GM12872 (cell line): ENCODE measurements at regions not wholly inside any gene's neighbourhood (a gene's known extent, or its start where the extent isn't known, plus 50 kb on each side); places are given as distances from the start of the nearest gene placed in this dataset.

ENCODE experiments used
- TF ChIP-seq, protein P1 (sequence below): IDR thresholded peaks from 3 replicates; pipeline ENCODE4 v1.5.1; 2011; ENCODE audit warnings: low read depth, mild to moderate bottlenecking, low read length, moderate library complexity; ENCODE audit not compliant: insufficient read depth

DNA sequence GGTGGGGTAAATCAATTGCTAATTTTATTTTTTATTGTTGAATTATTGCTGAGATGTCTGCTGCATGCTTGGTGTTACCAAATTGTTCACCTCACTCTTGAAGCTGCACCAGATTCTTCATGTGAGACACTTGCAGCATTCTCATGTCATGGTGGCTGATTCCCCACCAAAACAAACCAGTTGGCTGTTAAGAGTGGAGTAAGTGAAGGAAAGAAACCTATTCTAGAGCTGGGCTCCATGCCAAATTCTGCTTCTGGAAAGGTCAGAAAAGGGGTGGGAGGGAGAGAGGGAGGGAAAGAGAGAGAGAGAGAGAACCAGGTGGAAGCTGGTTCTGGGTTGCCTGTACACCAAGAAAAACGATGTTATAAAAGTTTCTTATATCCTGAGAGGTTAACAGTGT lies 317.5 kb upstream of the THRB start:
- TF ChIP-seq, protein P1, sequence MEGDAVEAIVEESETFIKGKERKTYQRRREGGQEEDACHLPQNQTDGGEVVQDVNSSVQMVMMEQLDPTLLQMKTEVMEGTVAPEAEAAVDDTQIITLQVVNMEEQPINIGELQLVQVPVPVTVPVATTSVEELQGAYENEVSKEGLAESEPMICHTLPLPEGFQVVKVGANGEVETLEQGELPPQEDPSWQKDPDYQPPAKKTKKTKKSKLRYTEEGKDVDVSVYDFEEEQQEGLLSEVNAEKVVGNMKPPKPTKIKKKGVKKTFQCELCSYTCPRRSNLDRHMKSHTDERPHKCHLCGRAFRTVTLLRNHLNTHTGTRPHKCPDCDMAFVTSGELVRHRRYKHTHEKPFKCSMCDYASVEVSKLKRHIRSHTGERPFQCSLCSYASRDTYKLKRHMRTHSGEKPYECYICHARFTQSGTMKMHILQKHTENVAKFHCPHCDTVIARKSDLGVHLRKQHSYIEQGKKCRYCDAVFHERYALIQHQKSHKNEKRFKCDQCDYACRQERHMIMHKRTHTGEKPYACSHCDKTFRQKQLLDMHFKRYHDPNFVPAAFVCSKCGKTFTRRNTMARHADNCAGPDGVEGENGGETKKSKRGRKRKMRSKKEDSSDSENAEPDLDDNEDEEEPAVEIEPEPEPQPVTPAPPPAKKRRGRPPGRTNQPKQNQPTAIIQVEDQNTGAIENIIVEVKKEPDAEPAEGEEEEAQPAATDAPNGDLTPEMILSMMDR = no peak

DNA sequence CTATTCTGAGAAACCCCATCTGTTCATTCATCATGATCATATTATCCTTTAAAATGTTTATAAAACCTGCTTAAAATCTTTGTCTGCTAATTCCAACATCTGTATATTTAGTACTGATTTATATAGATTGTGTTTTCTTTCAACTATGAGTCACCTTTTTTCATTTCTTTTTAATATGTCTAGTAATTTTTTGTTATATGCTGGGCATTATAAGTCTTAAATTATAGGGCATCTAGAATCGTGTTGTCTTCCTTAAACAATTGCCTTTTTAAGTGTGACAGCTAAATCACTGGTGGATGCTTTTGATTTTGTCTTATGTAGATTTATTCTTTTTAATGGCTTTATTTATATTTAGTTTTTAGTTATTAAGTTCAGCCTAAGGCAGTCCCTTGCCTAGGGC lies 323.4 kb upstream of the THRB start:
- TF ChIP-seq, protein P1 = no peak

DNA sequence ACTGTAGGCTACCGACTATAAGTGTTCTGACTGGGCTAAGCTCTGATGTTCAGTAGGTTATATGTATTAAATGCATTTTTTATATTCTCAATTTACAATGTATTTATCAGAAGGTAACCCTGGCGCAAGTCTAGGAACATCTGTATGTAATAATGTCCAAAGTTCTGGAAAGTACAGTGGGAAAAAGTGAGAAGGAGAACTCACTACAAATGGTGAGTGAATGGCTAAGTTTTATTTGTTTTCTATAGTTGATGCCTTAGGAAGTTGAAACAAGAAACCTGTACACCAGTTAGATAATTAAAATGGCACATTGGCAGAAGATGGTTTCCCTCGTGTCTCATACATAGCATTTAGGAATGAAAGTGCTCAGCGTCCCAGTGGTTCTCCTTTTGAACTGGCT lies 333.4 kb upstream of the THRB start:
- TF ChIP-seq, protein P1 = no peak

DNA sequence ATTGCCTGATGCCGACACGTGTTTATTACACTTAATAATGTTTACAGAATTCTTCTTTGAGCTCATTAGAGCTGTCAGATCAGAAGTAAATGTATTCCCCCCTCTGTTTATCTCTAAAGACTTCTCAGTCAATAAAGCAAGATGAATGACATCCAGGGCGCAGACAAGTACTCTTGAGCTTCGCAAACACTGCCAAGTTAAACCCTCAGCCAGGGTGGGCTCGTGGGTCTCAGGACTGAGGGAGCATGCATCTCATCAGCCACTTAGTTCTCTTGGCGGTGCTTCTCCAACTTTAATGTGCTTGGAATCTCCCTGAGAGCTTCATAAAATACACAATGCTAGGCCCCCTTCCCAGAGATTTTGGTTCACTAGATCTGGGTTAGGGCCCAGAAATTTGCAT lies 333.9 kb upstream of the THRB start:
- TF ChIP-seq, protein P1 = no peak

DNA sequence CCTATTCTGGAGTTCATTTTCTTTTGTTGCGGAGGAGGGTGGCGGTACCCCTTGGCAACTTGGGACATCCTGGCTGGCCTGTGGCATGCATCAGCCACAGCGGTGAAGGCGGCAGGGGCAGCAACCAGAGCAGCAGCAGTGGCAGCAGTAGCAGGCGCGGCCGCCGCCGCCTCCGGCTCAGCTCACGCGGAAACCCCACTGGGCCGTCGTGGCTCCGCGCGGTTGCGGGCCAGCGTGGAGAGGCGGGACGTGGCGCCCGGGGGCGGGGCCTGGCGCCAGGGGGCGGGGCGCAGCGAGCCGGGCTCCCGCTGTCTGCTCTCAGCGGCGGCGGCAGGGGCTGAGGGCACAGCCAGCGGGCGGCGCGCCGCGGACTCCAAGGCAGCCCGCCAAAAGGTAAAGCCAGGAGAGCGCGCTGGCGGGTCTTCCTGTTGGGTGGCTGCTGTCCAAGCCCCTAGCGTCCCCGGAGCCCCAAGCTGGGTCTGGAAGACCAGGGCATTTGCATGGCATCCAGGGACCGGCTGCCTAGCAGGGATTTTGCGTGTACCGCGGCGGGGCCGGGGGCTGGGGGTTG lies 334.4 kb upstream of the THRB start:
- TF ChIP-seq, protein P1 = no peak

DNA sequence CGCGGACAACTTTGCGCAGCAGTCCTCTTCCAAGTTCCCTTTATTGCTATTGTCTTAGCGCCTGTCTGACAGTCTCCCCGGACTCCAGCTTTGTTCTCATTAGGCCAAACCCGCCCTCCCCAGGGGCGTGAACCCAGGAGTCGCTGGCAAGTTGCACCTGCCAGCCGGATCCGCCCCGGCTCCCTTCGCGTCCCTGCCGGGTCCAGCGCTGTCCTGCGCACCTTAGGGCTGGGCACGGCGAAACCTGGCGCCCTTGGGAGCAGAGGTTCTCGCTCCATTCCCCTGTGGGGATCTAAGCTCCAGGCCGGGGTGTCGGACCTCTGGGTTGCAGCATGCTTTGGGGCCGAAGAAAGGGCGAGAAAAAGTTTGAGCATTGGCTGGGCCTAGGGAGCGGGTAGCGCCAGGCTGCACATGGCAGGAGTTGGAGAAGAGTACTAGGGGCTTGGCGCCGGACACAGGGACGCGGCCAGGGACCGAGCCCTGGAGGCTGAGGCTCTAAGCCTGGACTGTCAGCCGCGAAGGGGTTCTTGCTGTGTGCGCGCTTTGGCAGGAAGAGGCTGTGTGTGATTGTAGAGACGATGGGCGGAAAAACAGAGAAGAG lies 335.1 kb upstream of the THRB start:
- TF ChIP-seq, protein P1 = no peak

DNA sequence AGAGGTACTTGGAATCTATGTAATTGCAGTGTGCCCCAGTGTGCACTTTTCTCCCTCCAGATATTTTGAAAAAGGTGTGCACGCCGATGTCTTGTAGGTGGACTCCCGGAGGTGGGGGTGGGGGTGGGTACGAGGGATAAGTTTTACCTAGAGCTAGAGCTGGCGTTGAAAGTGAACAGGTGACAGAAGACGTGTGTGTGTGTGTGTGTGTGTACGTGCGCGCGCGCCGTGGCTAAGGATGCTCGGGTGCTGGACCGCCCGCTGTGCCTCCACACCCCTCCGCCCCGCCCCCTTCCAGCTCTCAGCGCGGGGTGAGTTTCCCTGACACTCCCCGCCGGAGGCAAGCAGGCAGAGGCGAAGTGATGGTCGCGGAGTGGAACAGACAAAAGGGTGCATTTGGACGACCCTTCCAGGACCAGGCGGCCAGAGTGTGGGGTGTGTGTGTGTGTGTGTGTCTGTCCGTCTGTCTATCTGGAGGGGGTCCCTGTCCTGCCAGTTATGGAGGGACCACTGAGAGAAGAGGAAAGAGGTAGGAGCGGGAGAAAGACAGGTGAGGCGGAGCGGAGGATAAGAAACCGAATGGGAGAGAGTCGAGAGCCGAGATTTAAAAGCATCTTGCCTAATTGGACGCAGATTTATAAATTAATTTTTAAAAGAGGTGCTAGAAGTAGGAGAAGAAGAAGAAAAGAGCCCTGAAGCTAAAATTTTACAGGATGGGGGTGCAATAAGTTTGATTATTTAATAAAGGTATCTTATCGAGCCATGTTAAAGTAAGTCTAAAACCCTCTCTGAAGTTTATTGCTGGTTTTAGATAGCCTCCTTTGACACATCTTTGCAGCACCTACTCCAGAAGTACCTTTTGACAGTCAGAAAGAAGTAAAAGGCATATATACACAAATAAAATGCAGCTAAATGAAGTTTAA lies 335.8 kb upstream of the THRB start:
- TF ChIP-seq, protein P1 = no peak
